Transverse colon (tissue), 4 donors: ENCODE measurements at regions not wholly inside any gene's neighbourhood (a gene's known extent, or its start where the extent isn't known, plus 50 kb on each side); places are given as distances from the start of the nearest gene placed in this dataset.

Experiments
- DNase-seq: peaks from one replicate; pipeline ENCODE4 v3.0.0-alpha.2; 2019
- H3K27ac ChIP-seq, 4 donors: fragments of 200-600 bp; sonication (generic); 2 replicates each; pipeline ENCODE4 v1.5.1; 2016 to 2018; ENCODE audit warnings: inconsistent platforms in 4 of 4
- H3K27me3 ChIP-seq: fragments of 200-600 bp; sonication (generic); 2 replicates; pipeline ENCODE4 v1.5.1; 2017; ENCODE audit warnings: inconsistent platforms
- H3K36me3 ChIP-seq, 4 donors: fragments of 200-600 bp; sonication (generic); 2 replicates each; pipeline ENCODE4 v1.5.1; 2017 to 2019; ENCODE audit warnings: inconsistent platforms in 4 of 4
- H3K4me1 ChIP-seq, 4 donors: fragments of 200-600 bp; sonication (generic); 2 replicates each; pipeline ENCODE4 v1.5.1; 2017 to 2020; ENCODE audit warnings: inconsistent platforms in 4 of 4
- H3K4me3 ChIP-seq, 4 donors: fragments of 200-600 bp; sonication (generic); 1 replicate in 1 of 4; 2 replicates in 3 of 4; pipeline versions ENCODE4 v1.5.1 to v1.6.1; 2017 to 2019; ENCODE audit warnings: inconsistent platforms in 4 of 4
- H3K9me3 ChIP-seq, 2 donors: fragments of 200-600 bp; sonication (generic); 2 replicates each; pipeline ENCODE4 v1.5.1; 2017 to 2019; ENCODE audit warnings: inconsistent platforms in 2 of 2
- EP300 ChIP-seq: sonication (generic); formaldehyde crosslinking; IDR thresholded peaks from one replicate; pipeline ENCODE4 v1.6.1; 2017; ENCODE audit warnings: antibody characterized with exemption, low read depth
- POLR2A ChIP-seq: fragments of 450-650 bp; IDR thresholded peaks from one replicate; pipeline ENCODE4 v1.6.1; 2016; ENCODE audit warnings: antibody characterized with exemption, mild to moderate bottlenecking, moderate library complexity
- POLR2AphosphoS5 ChIP-seq, 3 donors: sonication (generic); formaldehyde crosslinking; IDR thresholded peaks; one replicate each; pipeline ENCODE4 v1.6.1; 2016; ENCODE audit warnings: antibody characterized with exemption in 3 of 3
- WGBS, 2 donors: methylation state at CpG; one replicate each; pipeline ENCODE4 v1.1.5; 2018; ENCODE audit warnings: low coverage in 1 of 2; 5-methylcytosine and 5-hydroxymethylcytosine counted together
- in situ Hi-C, 4 donors: fragments of 200-750 bp; cut with MboI; loops; one replicate each; pipeline versions ENCODE4 v1.15.0 to v1.15.1; 2017; ENCODE audit warnings: low sequenced_read_pairs in 3 of 4, low pct_ligation_motif_present in 1 of 4, low pct_unique_long_range_greater_than_20kb in 1 of 4
- intact Hi-C: fragments of 100-400 bp; cut with DNase I; formaldehyde crosslinking; loops from one replicate; pipeline ENCODE4 v1.15.1; 2023; ENCODE audit warnings: low total_unique reads
- TF ChIP-seq, protein P1 (sequence below), 5 experiments: fragments of 200-600 bp in 3 of 5; fragments of 450-650 bp in 2 of 5; sonication (generic) in 3 of 5; IDR thresholded peaks; 1 replicate in 2 of 5; 2 replicates in 3 of 5; pipeline ENCODE4 v1.5.1; 2016 to 2017; ENCODE audit warnings: antibody characterized with exemption in 5 of 5, inconsistent platforms in 3 of 5, mild to moderate bottlenecking in 2 of 5, moderate library complexity in 1 of 5

DNA sequence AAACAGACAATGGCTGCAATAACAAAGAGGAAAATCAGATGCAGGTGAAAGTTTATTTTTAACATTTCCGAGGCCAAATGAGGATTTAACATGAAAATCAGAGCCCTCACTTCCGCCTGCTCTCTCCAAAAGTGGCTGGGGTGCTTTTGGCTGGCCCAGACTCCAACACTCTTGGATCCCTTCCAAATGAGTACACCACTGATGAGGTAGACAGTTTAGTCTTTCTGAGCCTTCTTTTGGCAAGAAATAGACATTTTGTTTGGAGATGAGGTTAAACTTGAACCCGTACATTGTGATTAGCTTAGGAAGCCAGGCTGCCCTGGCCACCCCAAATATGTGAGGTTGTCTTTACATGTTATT is 51.0 kb upstream of the TRA2B start:
- intact Hi-C loops (loop anchor here (10.0 kb wide), 1 partner anchor 626 kb away; the partner anchor contains the start of gene AHSG), in situ Hi-C loops (loop anchor here (10.0 to 25.0 kb wide), 7 partner anchors 249 to 824 kb away; partner anchors contain the start of genes CRYGS (in 1 of the 4) and RFC4 (in 1 of the 4))
- no peaks in the 10 kb centered on the region for H3K9me3 ChIP-seq
- DNase-seq, result no peak
- H3K4me3 ChIP-seq, result no peak overlapping the region
- TF ChIP-seq EP300 (no peak), POLR2A (no peak), POLR2AphosphoS5 (IDR thresholded peaks at IDR 0.05) (no peak)
- TF ChIP-seq, protein P1, sequence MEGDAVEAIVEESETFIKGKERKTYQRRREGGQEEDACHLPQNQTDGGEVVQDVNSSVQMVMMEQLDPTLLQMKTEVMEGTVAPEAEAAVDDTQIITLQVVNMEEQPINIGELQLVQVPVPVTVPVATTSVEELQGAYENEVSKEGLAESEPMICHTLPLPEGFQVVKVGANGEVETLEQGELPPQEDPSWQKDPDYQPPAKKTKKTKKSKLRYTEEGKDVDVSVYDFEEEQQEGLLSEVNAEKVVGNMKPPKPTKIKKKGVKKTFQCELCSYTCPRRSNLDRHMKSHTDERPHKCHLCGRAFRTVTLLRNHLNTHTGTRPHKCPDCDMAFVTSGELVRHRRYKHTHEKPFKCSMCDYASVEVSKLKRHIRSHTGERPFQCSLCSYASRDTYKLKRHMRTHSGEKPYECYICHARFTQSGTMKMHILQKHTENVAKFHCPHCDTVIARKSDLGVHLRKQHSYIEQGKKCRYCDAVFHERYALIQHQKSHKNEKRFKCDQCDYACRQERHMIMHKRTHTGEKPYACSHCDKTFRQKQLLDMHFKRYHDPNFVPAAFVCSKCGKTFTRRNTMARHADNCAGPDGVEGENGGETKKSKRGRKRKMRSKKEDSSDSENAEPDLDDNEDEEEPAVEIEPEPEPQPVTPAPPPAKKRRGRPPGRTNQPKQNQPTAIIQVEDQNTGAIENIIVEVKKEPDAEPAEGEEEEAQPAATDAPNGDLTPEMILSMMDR (IDR thresholded peaks at IDR 0.05), result no peak
- 66 to 91% methylated on average over 2 to 3 of the region's 3 CpGs for whole genome bisulfite sequencing, 2 donors
- no peak overlapping the region for H3K27ac ChIP-seq
- H3K36me3 ChIP-seq, result no peaks in the 10 kb centered on the region
- peaks cover 4% of the 10 kb centered on the region for H3K27me3 ChIP-seq
- peaks cover 0 to 1% (median under 1%) of the 10 kb centered on the region in 4 donors for H3K4me1 ChIP-seq

DNA sequence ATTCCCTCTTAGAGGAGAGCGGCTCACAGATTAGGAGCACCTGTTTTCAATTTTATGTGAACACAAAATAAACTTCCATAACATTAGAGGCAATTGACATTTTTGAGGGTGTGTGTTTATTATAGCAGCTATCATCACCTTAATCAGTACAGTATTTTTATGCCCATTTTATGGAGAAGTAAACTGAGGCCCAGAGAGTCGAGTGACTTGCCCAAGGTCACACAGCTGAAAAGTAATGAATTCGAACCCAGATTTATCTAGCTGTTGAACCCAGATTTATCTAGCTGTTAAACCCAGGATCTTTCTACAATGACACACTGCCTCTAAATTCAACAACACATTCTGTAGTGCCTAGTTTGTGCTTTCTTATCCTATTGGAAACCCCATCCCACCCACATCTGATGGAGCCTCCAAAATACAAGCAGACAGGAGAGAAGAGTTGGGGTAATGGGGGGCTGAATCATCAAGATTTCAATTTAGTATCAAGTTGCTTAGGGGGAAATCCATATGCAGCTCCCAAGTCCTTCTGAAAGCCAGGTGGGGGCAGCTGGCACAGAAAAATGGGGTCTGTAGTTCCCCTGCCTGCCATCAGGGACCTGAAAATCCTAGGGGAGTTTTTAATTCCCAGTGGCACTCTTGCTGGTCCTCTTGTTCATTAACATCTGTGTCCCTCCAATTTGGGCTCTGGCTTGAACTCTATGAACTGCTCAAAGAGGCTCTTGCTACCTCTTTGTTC is 50.4 kb upstream of the TRA2B start:
- Histone ChIP-seq H3K4me3 (no peak overlapping the region), H3K27ac (no peak overlapping the region), H3K27me3 (peaks cover 7% of the 10 kb centered on the region), H3K4me1 (peaks cover 0 to 5% (median 2%) of the 10 kb centered on the region in 4 donors), H3K9me3 (no peaks in the 10 kb centered on the region), H3K36me3 (no peaks in the 10 kb centered on the region)
- DNase-seq, result no peak
- in situ Hi-C loops (loop anchor here (10.0 to 25.0 kb wide), 7 partner anchors 249 to 824 kb away; partner anchors contain the start of genes CRYGS (in 1 of the 4) and RFC4 (in 1 of the 4)), intact Hi-C loops (loop anchor here (10.0 kb wide), 1 partner anchor 627 kb away; the partner anchor contains the start of gene AHSG)
- 76 to 77% methylated on average over 2 to 3 of the region's 3 CpGs for WGBS, 2 donors
- TF ChIP-seq, protein P1 (IDR thresholded peaks at IDR 0.05), result no peak
- TF ChIP-seq EP300 (no peak), POLR2A (no peak), POLR2AphosphoS5 (IDR thresholded peaks at IDR 0.05) (no peak)
